IMR-90 (cell line): ENCODE measurements at regions not wholly inside any gene's neighbourhood (a gene's known extent, or its start where the extent isn't known, plus 50 kb on each side); places are given as distances from the start of the nearest gene placed in this dataset.

Experiments
- ATAC-seq: fragments of 200-7000 bp; cut with Tn5 transposase; 2 replicates; pipeline ENCODE4 v1.9.1; 2020; ENCODE audit warnings: low read depth, mild to moderate bottlenecking, moderate library complexity
- BruUV-seq: library from RNA; stranded (reverse); fragments of 400-500 nt; replicated peaks from 2 replicates; lab custom pipeline; 2021; lab: Mats Ljungman, UMichigan
- CTCF ChIA-PET: fragments of 300-600 bp; formaldehyde crosslinking; extraction: SDS; loops from one replicate; lab custom pipeline; 2021; ENCODE audit warnings: antibody characterized with exemption; lab: Yijun Ruan, JAX
- POLR2A ChIA-PET: fragments of 300-600 bp; sonication (Branson Sonifier 250); formaldehyde crosslinking; loops from one replicate; lab custom pipeline; 2022; ENCODE audit warnings: antibody characterized with exemption; ENCODE audit not compliant: unreplicated experiment; lab: Charles Lee
- DNase-seq: peaks from one replicate; pipeline ENCODE4 v3.0.0; 2013
- H2AFZ ChIP-seq: replicated peaks from 2 replicates; pipeline ENCODE3; 2013; ENCODE audit warnings: low read length, mild to moderate bottlenecking; ENCODE audit not compliant: poor library complexity
- H2AK5ac ChIP-seq: 2 replicates; pipeline ENCODE4 v1.6.1; 2013; ENCODE audit warnings: low read depth, low read length, inconsistent platforms
- H2AK9ac ChIP-seq: replicated peaks from 2 replicates; pipeline ENCODE3; 2013; ENCODE audit warnings: mild to moderate bottlenecking, low read depth, low read length, moderate library complexity; ENCODE audit not compliant: poor library complexity
- H2BK120ac ChIP-seq: 2 replicates; pipeline ENCODE4 v1.6.1; 2013; ENCODE audit warnings: low read depth, low read length, inconsistent platforms
- H2BK15ac ChIP-seq: 3 replicates; pipeline ENCODE4 v1.6.1; 2013; ENCODE audit warnings: low read depth, low read length, inconsistent platforms
- H2BK20ac ChIP-seq: 2 replicates; pipeline ENCODE4 v1.6.1; 2013; ENCODE audit warnings: low read depth, mild to moderate bottlenecking, inconsistent platforms, low read length, moderate library complexity
- H2BK5ac ChIP-seq: 2 replicates; pipeline ENCODE4 v1.6.1; 2013; ENCODE audit warnings: mild to moderate bottlenecking, low read depth, low read length, inconsistent platforms; ENCODE audit not compliant: poor library complexity, severe bottlenecking
- H3K14ac ChIP-seq: replicated peaks from 2 replicates; pipeline ENCODE4 v1.6.1; 2013; ENCODE audit warnings: low read depth, low read length, inconsistent platforms
- H3K18ac ChIP-seq: 2 replicates; pipeline ENCODE4 v1.6.1; 2013; ENCODE audit warnings: low read depth, low read length, control low read depth
- H3K23ac ChIP-seq: 2 replicates; pipeline ENCODE4 v1.6.1; 2013; ENCODE audit warnings: low read depth, low read length, inconsistent platforms
- H3K27ac ChIP-seq: 2 replicates; pipeline ENCODE4 v1.5.1; 2013; ENCODE audit warnings: mild to moderate bottlenecking, control low read depth, low read length; ENCODE audit not compliant: insufficient read depth
- H3K27me3 ChIP-seq: 2 replicates; pipeline ENCODE4 v1.6.1; 2013; ENCODE audit warnings: low read length; ENCODE audit not compliant: control insufficient read depth, insufficient read depth
- H3K36me3 ChIP-seq: 2 replicates; pipeline ENCODE4 v1.6.1; 2013; ENCODE audit warnings: low read length, mixed read lengths; ENCODE audit not compliant: control insufficient read depth, insufficient read depth
- H3K4ac ChIP-seq: 2 replicates; pipeline ENCODE4 v1.6.1; 2013; ENCODE audit warnings: low read depth, low read length, inconsistent platforms
- H3K4me1 ChIP-seq: 2 replicates; pipeline ENCODE4 v1.6.1; 2013; ENCODE audit warnings: low read length, mixed read lengths; ENCODE audit not compliant: control insufficient read depth, insufficient read depth
- H3K4me2 ChIP-seq: 2 replicates; pipeline ENCODE4 v1.6.1; 2013; ENCODE audit warnings: low read depth, mild to moderate bottlenecking, control low read depth, low read length, moderate library complexity
- H3K4me3 ChIP-seq: 2 replicates; pipeline ENCODE4 v1.5.1; 2013; ENCODE audit warnings: low read depth, mild to moderate bottlenecking, control low read depth, low read length, moderate library complexity; ENCODE audit not compliant: insufficient read depth
- H3K56ac ChIP-seq: 2 replicates; pipeline ENCODE4 v1.6.1; 2013; ENCODE audit warnings: low read length, inconsistent platforms; ENCODE audit not compliant: insufficient read depth; ENCODE audit errors: extremely low read depth
- H3K79me1 ChIP-seq, 2 experiments: 2 replicates each; pipeline ENCODE4 v1.6.1; 2013; ENCODE audit warnings: low read length in 2 of 2, inconsistent platforms in 1 of 2, low read depth in 1 of 2
- H3K9ac ChIP-seq: 2 replicates; pipeline ENCODE4 v1.6.1; 2013; ENCODE audit warnings: low read depth, low read length, control low read depth
- H3K9me1 ChIP-seq: 2 replicates; pipeline ENCODE4 v1.6.1; 2013; ENCODE audit warnings: low read length, inconsistent platforms; ENCODE audit not compliant: insufficient read depth
- H3K9me3 ChIP-seq: 2 replicates; pipeline ENCODE4 v1.6.1; 2013; ENCODE audit warnings: low read length; ENCODE audit not compliant: control insufficient read depth, insufficient read depth
- H4K20me1 ChIP-seq: 2 replicates; pipeline ENCODE4 v1.6.1; 2013; ENCODE audit warnings: low read length, inconsistent platforms; ENCODE audit not compliant: insufficient read depth
- H4K5ac ChIP-seq: 2 replicates; pipeline ENCODE4 v1.6.1; 2013; ENCODE audit warnings: mild to moderate bottlenecking, low read depth, low read length, control low read depth
- H4K8ac ChIP-seq, 2 experiments: 2 replicates each; pipeline ENCODE4 v1.6.1; 2013; ENCODE audit warnings: low read depth in 2 of 2, low read length in 2 of 2, control low read depth in 1 of 2, inconsistent platforms in 1 of 2
- H4K91ac ChIP-seq: 2 replicates; pipeline ENCODE4 v1.6.1; 2013; ENCODE audit warnings: low read depth, low read length, inconsistent platforms; ENCODE audit not compliant: insufficient read depth
- BHLHE40 ChIP-seq: fragments of 150-350 bp; IDR thresholded peaks from 2 replicates; pipeline ENCODE4 v1.6.1; 2016; ENCODE audit warnings: mild to moderate bottlenecking, low read depth, low read length
- CEBPB ChIP-seq: IDR thresholded peaks from 2 replicates; pipeline ENCODE4 v1.6.1; 2012; ENCODE audit warnings: low read depth, low read length, improper control_type of control experiment
- CHD1 ChIP-seq: IDR thresholded peaks from 2 replicates; pipeline ENCODE4 v1.6.1; 2012; ENCODE audit warnings: low read depth, low read length, improper control_type of control experiment
- CTCF ChIP-seq: conservative IDR thresholded peaks from 2 replicates; pipeline ENCODE4 v1.5.1; 2012; ENCODE audit warnings: mild to moderate bottlenecking, low read depth, low read length, improper control_type of control experiment
- MAFK ChIP-seq: IDR thresholded peaks from 2 replicates; pipeline ENCODE4 v1.6.1; 2012; ENCODE audit warnings: low read depth, low read length, improper control_type of control experiment
- MAZ ChIP-seq: IDR thresholded peaks from 2 replicates; pipeline ENCODE4 v1.6.1; 2012; ENCODE audit warnings: low read depth, mild to moderate bottlenecking, low read length, improper control_type of control experiment, moderate library complexity, borderline replicate concordance
- MXI1 ChIP-seq: IDR thresholded peaks from 2 replicates; pipeline ENCODE4 v1.6.1; 2012; ENCODE audit warnings: low read depth, mild to moderate bottlenecking, low read length, moderate library complexity, borderline replicate concordance
- RAD21 ChIP-seq: IDR thresholded peaks from 2 replicates; pipeline ENCODE4 v1.6.1; 2012; ENCODE audit warnings: low read length, improper control_type of control experiment
- RCOR1 ChIP-seq: IDR thresholded peaks from 2 replicates; pipeline ENCODE4 v1.6.1; 2012; ENCODE audit warnings: mild to moderate bottlenecking, low read length, improper control_type of control experiment; ENCODE audit not compliant: insufficient replicate concordance
- SMC3 ChIP-seq: fragments of 150-350 bp; IDR thresholded peaks from 2 replicates; pipeline ENCODE4 v1.6.1; 2016; ENCODE audit warnings: low read depth, mild to moderate bottlenecking, antibody characterized with exemption, low read length, moderate library complexity
- USF2 ChIP-seq: fragments of 150-350 bp; IDR thresholded peaks from 2 replicates; pipeline ENCODE4 v1.6.1; 2017; ENCODE audit warnings: mild to moderate bottlenecking, antibody characterized with exemption, low read length, low read depth
- WGBS, 2 experiments: methylation state at CpG; one replicate each; pipeline versions ENCODE4 v1.1.5 to v1.1.7; 2013; ENCODE audit warnings: missing lambda C conversion rate in 2 of 2; ENCODE audit not compliant: insufficient read length in 1 of 2; ENCODE audit errors: extremely low coverage in 2 of 2; 5-methylcytosine and 5-hydroxymethylcytosine counted together
- dilution Hi-C: fragments of 300-500 bp; cut with HindIII; formaldehyde crosslinking; loops from one replicate; pipeline ENCODE4 v1.14.3; 2018; ENCODE audit warnings: low sequenced_read_pairs; ENCODE audit not compliant: unreplicated experiment
- in situ Hi-C: fragments of 300-500 bp; cut with MboI; formaldehyde crosslinking; loops from 3 replicates; pipeline ENCODE4 v1.14.3; 2019; ENCODE audit warnings: low sequenced_read_pairs, inconsistent platforms, mixed read lengths
- intact Hi-C: fragments of 100-400 bp; cut with micrococcal nuclease; formaldehyde crosslinking; loops from 2 replicates; pipeline ENCODE4 v1.10.0; 2022

GRCh38 chr3:162970292-162970691 is 1473.7 kb downstream of the OTOL1 start:
- POLR2A ChIA-PET: no interaction called here

More at GRCh38 chr3:162970292-162970691, 1473.7 kb downstream of the OTOL1 start:
- Histone ChIP-seq H3K4me1 (no peaks in the 10 kb centered on the region), H3K36me3 (no peaks in the 10 kb centered on the region), H2BK15ac (no peak overlapping the region), H4K20me1 (no peaks in the 10 kb centered on the region), H2BK5ac (no peak overlapping the region), H3K79me1 (no peaks in the 10 kb centered on the region), H2BK20ac (no peak overlapping the region), H3K4me2 (no peak overlapping the region), H2BK120ac (no peak overlapping the region), H4K8ac (no peak overlapping the region), H3K9me1 (no peaks in the 10 kb centered on the region), H4K5ac (no peak overlapping the region), H3K18ac (no peak overlapping the region), H3K9me3 (peaks cover 3% of the 10 kb centered on the region), H2AK9ac (no peak overlapping the region), H3K4me3 (no peak overlapping the region), H3K27ac (no peak overlapping the region), H2AK5ac (no peak overlapping the region), H3K27me3 (no peaks in the 10 kb centered on the region), H3K9ac (no peak overlapping the region), H3K4ac (no peak overlapping the region), H3K14ac (no peak overlapping the region), H2AFZ (no peak overlapping the region), H4K91ac (no peak overlapping the region), H3K56ac (no peak overlapping the region), H3K23ac (no peak overlapping the region)
- BruUV-seq: no TSS peak
- TF ChIP-seq USF2 (no peak), CHD1 (no peak), CTCF (no peak), RCOR1 (no peak), MAZ (no peak), MAFK (no peak), SMC3 (no peak), RAD21 (no peak), MXI1 (no peak), CEBPB (no peak), BHLHE40 (no peak)
- CTCF ChIA-PET: interaction anchor here (0.6 kb wide), 1 partner anchor 1368 kb away, joined by 5 read pairs; no protein-coding TSS in a partner anchor
- no peak for DNase-seq
- in situ Hi-C loops (no loop called here), intact Hi-C loops (no loop called here), dilution Hi-C loops (no loop called here)
- WGBS, 2 experiments: no CpG with 5 or more reads among the region's 1 CpG
- ATAC-seq: no peak
